Medulla oblongata (tissue), 1 donor: ENCODE measurements at regions not wholly inside any gene's neighbourhood (a gene's known extent, or its start where the extent isn't known, plus 50 kb on each side); places are given as distances from the start of the nearest gene placed in this dataset.

Experiments used
- DNase-seq: peaks from one replicate; pipeline ENCODE4 v3.0.0-alpha.2; 2015; ENCODE audit errors: extremely low spot score

GRCh38 chr11:109970516-109971183, 122.5 kb upstream of the ZC3H12C start:
- no peak for DNase-seq

DNA sequence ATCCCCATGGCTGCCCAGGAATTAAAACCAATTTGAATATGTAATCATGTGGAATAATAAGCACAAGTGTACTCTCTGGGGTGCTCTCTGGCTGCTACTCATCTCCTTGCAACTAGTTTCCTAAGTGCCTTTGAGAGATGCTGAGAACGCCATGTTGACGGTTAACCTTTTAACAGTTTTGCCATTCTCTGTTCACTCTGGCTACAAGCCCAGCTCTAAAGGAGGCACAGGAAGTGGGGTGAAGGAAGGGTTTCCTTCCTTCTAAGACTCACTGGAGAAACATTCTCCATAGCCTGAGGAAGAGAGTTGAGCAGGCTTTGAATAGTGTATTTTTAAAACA, 122.0 kb upstream of the ZC3H12C start:
- peak; percentile 60 for DNase-seq

GRCh38 chr11:109972181-109972715, 120.9 kb upstream of the ZC3H12C start:
- DNase-seq = peak; percentile 60

GRCh38 chr11:109972939-109973338, 120.3 kb upstream of the ZC3H12C start:
- no peak for DNase-seq

DNA sequence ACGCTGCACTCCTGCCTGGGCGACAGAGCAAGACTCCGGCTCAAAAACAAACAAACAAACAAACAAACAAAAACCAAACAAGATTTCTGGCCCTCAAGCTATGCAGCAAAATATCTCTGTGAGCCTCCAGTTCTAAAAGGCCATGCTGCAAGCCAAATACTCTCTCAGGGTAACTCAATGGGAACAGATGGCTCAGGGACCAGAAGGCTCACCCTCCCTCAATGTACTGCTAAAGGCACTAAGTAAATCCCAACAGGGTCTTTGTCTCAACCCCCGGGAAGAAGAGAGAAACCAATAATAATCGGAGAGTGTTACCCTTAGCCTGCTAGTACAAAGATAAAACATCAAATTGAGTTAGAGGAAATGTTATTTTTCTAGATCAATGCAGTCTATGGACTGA, 119.7 kb upstream of the ZC3H12C start:
- DNase-seq = no peak

GRCh38 chr11:109974523-109974922, 118.7 kb upstream of the ZC3H12C start:
- no peak for DNase-seq

DNA sequence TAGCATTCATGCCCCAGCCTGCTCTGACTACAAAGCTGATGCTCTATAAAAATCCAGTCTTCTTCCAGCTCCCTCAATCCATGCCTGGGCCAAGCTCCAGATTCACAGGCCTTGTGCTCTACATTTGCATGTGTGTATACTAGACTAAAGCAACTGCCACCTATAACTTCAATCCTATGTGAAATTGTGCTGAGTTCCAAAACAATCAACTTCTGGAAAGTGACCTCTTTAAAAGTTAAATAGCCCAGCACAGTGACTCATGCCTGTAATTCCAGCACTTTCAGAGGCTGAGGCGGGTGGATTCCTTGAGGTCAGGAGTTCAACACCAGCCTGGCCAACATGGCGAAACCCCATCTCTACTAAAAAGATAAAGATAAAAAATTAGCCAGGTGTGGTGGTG, 114.3 kb upstream of the ZC3H12C start:
- DNase-seq = no peak

GRCh38 chr11:109981031-109981636, 112.1 kb upstream of the ZC3H12C start:
- DNase-seq = no peak

DNA sequence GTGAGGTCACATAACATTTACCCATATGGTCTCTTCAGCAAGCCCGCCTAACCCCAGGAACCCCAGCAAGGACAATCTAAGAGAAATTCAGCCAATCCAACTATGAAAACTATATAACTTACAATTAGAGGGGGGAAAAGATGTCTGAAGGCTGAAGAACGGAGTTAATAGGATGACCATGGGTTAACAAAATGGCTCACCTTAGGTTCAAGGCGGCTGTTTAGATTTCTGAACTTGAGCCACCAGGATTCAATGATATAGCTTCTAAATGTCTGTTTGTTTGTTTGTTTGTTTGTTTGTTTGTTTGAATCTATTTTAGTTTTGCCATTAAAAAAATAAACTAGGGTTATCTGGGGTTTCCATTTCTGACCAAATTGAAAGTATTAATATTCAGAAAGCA, 109.8 kb upstream of the ZC3H12C start:
- DNase-seq = no peak

GRCh38 chr11:109984634-109985289, 108.4 kb upstream of the ZC3H12C start:
- peak; percentile 52 for DNase-seq

GRCh38 chr11:109986488-109986887, 106.7 kb upstream of the ZC3H12C start:
- DNase-seq = no peak

DNA sequence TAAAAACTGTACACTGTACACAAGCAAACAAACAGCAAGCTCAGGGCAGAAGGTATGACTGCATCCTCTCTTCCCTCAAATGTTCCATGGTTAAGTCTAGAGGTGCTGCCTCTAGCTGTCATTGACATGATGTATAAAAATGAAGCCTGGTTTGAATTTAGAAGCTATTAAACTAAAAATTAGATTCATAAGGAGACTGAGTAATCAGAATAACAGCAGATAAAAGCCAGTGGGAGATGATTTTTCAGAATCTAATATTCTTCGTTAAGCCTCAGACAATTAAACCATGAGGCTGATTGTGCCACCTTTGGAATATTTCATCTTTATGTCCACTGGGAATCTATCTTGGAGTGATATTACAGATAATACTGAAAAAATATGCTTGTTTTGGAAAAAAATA, 101.4 kb upstream of the ZC3H12C start:
- DNase-seq = no peak

DNA sequence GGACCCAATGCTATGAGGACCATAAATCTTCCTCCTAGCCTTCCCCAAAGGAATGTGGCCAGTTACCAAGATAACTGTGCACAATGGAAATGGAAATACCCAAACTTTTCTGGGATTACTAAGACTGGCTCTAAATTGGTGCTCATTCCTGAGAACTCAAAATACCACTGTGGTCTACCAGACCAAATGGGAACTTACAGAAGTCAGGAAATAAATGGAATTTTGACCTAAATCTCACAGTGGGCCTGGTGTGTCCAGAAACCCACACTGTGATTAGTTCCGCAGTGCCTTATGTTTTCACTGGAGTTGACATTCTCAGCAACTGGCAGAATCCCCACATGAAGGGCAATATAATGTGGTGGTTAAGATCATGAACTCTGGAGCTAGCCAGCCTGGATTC, 99.4 kb upstream of the ZC3H12C start:
- no peak for DNase-seq

DNA sequence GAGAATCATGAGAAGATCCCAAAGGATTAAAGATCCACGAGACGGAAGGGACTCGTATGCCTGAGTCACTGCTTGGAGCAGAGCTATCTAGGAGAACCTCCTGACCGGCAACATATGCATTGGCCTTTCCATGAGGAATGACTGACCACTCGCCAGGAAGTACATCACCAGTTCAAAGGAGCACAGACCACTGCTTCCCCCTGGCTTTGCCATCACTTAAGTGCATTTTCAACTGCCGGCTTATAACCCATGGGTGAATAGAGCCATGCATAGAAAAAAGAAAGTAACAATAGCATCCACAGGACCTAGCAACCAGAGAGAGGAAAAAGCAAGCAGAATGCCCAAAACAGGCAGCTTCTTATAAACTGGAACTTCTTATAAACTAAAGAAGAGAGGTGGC, 98.3 kb upstream of the ZC3H12C start:
- no peak for DNase-seq

DNA sequence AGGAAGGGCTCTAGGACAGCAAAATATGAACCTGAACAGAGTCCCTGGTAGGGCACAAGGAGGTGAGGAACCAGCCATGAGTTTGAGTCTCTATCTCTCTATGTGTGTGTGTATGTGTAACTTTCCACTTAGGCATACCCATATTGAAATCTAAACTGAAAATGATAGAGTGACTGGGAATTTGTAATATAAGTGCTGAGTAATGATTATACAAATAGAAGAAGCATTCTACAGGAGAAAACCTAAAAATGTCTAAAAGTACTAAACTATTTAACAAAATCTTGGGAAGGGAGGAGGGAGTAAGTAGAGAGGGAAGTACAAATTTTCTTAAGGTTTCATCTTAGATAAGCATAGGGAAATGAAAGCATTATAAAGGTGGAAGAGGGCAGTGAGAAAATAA, 97.1 kb upstream of the ZC3H12C start:
- no peak for DNase-seq

DNA sequence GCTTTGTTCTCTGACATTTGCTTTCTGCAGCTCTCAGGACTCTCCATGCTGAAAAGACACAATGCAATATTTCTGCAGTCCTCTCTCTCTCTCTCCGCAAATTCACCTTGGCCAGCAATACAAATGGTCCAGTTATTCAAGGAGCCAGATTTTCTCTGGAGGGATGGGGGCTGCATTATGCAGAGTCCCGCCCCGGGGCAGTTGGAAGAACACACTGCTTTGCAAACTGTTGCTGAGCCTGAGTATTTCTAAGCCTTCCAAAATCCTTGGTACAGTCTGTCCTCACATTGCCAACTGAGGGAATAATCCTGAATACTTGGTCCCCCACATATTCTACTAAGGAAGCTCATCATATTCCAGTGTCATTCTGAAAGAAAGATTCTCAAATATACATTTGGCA, 94.3 kb upstream of the ZC3H12C start:
- DNase-seq = peak; percentile 48

DNA sequence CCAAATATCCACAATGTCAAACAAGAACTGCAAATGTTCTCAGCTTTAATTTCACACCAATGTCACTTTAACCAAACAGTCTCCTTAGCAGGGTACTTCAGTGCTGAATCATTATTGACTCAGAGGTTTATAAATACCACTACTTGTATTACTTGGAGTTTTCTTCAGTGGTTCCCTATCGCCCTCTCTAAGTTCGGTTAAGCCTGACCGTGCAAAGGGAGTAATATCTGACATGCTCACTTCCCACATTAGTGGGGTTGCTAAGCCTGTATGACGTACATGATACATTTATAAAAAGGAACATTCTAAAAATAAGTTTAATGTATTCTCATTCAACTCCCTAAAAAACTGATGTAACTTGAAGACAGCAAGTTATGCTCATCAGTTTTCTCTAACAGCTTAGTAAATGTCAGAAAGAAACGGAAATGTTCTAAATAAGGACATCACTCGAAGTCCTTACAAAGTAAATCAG, 93.1 kb upstream of the ZC3H12C start:
- peak; percentile 45 for DNase-seq

DNA sequence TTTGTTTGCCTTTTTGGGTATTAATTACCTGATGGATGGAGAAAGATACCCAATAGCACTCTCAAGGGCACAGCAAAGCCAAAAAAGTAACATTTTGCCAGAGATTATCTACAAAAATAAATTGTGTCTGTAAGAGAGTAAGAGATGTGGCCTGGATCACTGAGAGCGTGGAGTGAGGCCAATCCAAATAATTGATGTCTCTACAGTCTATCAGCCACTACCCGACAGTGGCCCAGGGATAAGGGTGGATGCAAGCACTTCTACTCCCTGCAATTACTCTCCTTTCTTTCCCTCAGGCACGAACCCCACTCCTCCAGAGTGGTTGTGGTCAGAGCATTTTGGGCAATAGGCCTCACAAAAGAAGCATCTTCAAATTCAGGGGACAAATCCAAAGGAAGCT, 92.3 kb upstream of the ZC3H12C start:
- DNase-seq = no peak

DNA sequence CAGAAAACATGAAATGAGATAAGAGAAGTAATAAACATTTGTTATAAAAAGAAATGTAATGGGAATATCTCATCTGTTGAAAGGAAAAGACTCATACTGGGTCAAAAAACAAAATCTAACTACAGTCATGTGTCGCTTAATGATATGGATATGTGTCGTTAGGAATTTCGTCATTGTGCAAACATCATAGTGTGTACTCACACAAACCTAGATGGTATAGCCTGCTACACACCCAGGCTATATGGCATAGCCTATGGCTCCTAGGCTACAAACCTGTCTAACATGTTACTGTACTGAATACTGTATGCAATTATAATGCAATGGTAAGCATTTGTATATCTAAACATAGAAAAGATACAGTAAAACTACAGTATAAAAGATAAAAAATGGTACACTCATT, 89.8 kb upstream of the ZC3H12C start:
- DNase-seq = no peak

GRCh38 chr11:110011595-110011994, 81.6 kb upstream of the ZC3H12C start:
- DNase-seq = no peak

DNA sequence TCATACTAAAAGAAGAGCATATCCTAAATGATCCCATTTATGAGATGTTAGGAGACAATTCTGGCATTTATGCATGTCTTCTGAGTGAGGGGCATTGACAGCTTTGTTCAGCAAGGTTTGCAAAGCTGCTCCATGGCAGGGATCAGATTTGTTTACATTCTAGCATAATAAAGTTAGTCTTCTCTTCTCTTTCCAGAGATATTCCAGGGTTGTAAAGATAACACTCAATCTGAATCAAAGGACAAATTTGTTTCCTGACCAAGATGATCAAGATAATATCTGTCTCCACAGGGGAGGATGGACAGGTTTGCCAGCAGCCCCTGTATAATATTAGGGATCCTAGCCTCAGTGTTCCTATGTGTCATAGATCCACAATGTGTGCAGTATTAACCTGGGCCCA, 77.5 kb upstream of the ZC3H12C start:
- DNase-seq = no peak

DNA sequence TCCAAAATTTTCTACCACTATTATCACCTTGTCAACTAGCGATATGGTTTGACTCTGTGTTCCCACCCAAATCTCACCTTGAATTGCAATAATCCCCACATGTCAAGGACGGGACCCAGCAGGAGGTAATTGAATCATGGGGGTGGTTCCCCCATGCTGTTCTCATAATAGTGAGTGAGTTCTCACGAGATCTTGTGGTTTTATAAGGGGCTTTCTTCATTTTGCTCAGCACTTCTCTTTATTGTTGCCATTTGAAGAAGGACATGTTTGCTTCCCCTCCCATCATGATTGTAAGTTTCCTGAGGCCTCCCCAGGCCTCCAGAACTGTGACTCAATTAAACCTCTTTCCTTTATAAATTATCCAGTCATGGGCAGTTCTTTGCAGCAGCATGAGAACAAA, 73.5 kb upstream of the ZC3H12C start:
- no peak for DNase-seq

DNA sequence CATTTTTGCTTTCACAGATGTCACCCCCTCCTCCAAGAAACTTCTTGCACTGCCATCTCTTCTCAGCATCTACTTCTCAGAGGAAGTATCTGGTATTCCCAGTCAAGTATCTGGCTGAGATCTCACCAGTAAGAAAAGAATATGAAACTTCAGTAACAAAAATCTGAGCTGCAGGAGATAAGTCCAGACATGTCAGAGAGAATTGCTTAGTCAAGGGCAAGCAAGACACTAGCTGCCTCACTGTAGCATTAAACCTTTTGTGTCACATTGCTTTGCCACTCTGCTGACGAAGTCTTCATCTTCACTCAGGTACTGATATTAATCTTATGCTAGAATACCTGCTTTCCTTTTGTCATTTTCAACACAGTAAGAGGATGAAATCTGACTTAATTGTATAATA, 70.6 kb upstream of the ZC3H12C start:
- DNase-seq = no peak
